Neural cell (in vitro differentiated cells): ENCODE measurements at regions not wholly inside any gene's neighbourhood (a gene's known extent, or its start where the extent isn't known, plus 50 kb on each side); places are given as distances from the start of the nearest gene placed in this dataset.

ENCODE experiments used
- H2AFZ ChIP-seq: fragments of 200-600, 300-800 bp; sonication (generic), shearing (Covaris generic); 2 replicates; pipeline ENCODE4 v1.6.0; 2014; ENCODE audit warnings: low read depth, mild to moderate bottlenecking, antibody characterized with exemption, low read length, moderate library complexity
- H3F3A ChIP-seq: fragments of 200-600 bp; shearing (Covaris generic); 2 replicates; pipeline ENCODE4 v1.6.1; 2016; ENCODE audit warnings: mild to moderate bottlenecking, moderate library complexity, mixed read lengths, antibody characterized with exemption, low read length; ENCODE audit not compliant: insufficient read depth, poor library complexity, severe bottlenecking
- H3K27ac ChIP-seq: fragments of 200-600, 300-800 bp; sonication (generic), shearing (Covaris generic); 2 replicates; pipeline ENCODE4 v1.5.1; 2014; ENCODE audit warnings: mild to moderate bottlenecking, low read length, moderate library complexity
- H3K27me3 ChIP-seq: fragments of 300-800, 200-600 bp; sonication (generic), shearing (Covaris generic); 2 replicates; pipeline ENCODE4 v1.6.0; 2014; ENCODE audit warnings: mild to moderate bottlenecking, low read depth, low read length, moderate library complexity; ENCODE audit not compliant: insufficient read depth
- H3K36me3 ChIP-seq: fragments of 300-800, 200-600 bp; sonication (generic), shearing (Covaris generic); 2 replicates; pipeline ENCODE4 v1.5.1; 2014; ENCODE audit warnings: mild to moderate bottlenecking, antibody characterized with exemption, low read length, moderate library complexity; ENCODE audit not compliant: insufficient read depth
- H3K4me2 ChIP-seq: fragments of 300-800, 200-600 bp; sonication (generic), shearing (Covaris generic); 2 replicates; pipeline ENCODE4 v1.6.0; 2014; ENCODE audit warnings: mild to moderate bottlenecking, low read length
- H3K4me3 ChIP-seq: fragments of 300-800, 200-600 bp; sonication (generic), shearing (Covaris generic); 2 replicates; pipeline ENCODE4 v1.5.1; 2014; ENCODE audit warnings: mild to moderate bottlenecking, low read length, moderate library complexity
- H3K79me2 ChIP-seq: fragments of 200-600 bp; shearing (Covaris generic); replicated peaks from 2 replicates; pipeline ENCODE4 v1.6.0; 2014; ENCODE audit warnings: mild to moderate bottlenecking, low read length, moderate library complexity; ENCODE audit not compliant: insufficient read depth
- H3K9ac ChIP-seq: fragments of 300-800, 200-600 bp; sonication (generic), shearing (Covaris generic); 2 replicates; pipeline ENCODE4 v1.6.1; 2016; ENCODE audit warnings: mild to moderate bottlenecking, low read length, mixed read lengths
- H3K9me2 ChIP-seq: fragments of 200-600 bp; shearing (Covaris generic); 2 replicates; pipeline ENCODE4 v1.6.1; 2016; ENCODE audit warnings: mild to moderate bottlenecking, low read length, mixed read lengths; ENCODE audit not compliant: insufficient read depth
- H3K9me3 ChIP-seq: fragments of 200-600, 300-800 bp; sonication (generic), shearing (Covaris generic); 2 replicates; pipeline ENCODE4 v1.6.1; 2016; ENCODE audit warnings: mild to moderate bottlenecking, mixed run types, low read length, moderate library complexity, mixed read lengths
- H4K20me1 ChIP-seq: fragments of 200-600 bp; shearing (Covaris generic); 2 replicates; pipeline ENCODE4 v1.6.1; 2016; ENCODE audit warnings: mild to moderate bottlenecking, mixed run types; ENCODE audit not compliant: insufficient read depth
- EP300 ChIP-seq: fragments of 450-650 bp; conservative IDR thresholded peaks from 2 replicates; pipeline ENCODE4 v1.6.1; 2014; ENCODE audit warnings: antibody characterized with exemption, mild to moderate bottlenecking, moderate library complexity; ENCODE audit not compliant: poor library complexity, severe bottlenecking
- EZH2 ChIP-seq: fragments of 200-600, 300-800 bp; shearing (Covaris generic), sonication (generic); IDR thresholded peaks from 2 replicates; pipeline ENCODE4 v1.6.1; 2014; ENCODE audit warnings: antibody characterized with exemption, low read length, borderline replicate concordance, mild to moderate bottlenecking; ENCODE audit not compliant: insufficient read depth, poor library complexity, severe bottlenecking
- MXI1 ChIP-seq: fragments of 450-650 bp; conservative IDR thresholded peaks from 2 replicates; pipeline ENCODE4 v1.6.1; 2014; ENCODE audit warnings: antibody characterized with exemption, mild to moderate bottlenecking; ENCODE audit not compliant: poor library complexity, severe bottlenecking
- POLR2AphosphoS5 ChIP-seq: IDR thresholded peaks from 2 replicates; pipeline ENCODE4 v1.6.1; 2012
- RAD21 ChIP-seq: fragments of 450-650 bp; conservative IDR thresholded peaks from 2 replicates; pipeline ENCODE4 v1.6.1; 2014; ENCODE audit warnings: antibody characterized with exemption, mild to moderate bottlenecking, moderate library complexity
- SMC3 ChIP-seq: fragments of 450-650 bp; conservative IDR thresholded peaks from 2 replicates; pipeline ENCODE4 v1.6.1; 2014; ENCODE audit warnings: antibody characterized with exemption, mild to moderate bottlenecking, moderate library complexity; ENCODE audit not compliant: poor library complexity
- TAF1 ChIP-seq: IDR thresholded peaks from 2 replicates; pipeline ENCODE4 v1.6.1; 2012; ENCODE audit warnings: low read depth
- TF ChIP-seq, protein P1 (sequence below): IDR thresholded peaks from 2 replicates; pipeline ENCODE4 v1.6.1; 2012; ENCODE audit warnings: borderline replicate concordance
- TF ChIP-seq, protein P2 (sequence below): fragments of 450-650 bp; IDR thresholded peaks from 2 replicates; pipeline ENCODE4 v1.5.1; 2014; ENCODE audit warnings: antibody characterized with exemption, mild to moderate bottlenecking, moderate library complexity; ENCODE audit not compliant: poor library complexity, severe bottlenecking

DNA sequence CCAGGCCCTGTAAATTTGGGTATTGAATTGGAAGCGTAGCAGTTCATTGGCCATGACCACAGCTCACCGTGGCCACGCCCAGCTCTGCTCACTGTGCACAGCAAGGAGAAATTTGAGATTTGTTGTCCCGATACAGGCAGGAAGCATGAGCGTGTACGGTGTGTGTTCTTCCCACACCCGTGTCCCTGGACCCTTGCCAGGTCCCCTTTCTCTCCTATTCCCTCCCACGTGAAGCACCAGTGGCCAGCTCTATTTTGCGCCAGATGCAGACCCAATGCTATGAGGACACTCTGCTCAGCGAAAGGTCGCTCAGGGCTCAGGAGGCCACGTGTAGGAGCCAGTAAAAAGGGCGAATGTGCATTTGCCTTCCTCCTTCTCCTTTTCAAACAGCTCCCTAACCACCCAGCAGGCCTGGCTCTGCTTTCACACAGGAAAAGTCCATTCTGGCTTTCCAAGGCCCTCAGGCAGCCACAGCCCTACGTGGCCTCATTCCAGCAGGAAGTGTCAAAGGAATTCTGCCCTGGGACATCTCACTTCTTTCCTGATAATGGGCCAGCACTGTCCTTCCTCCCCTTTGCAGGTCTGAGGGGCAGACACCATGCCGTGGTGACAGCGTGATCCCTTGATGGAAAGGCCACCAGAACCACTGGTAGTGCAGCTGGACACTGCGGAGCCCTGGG is 499.2 kb upstream of the CDH4 start:
- H3K79me2 ChIP-seq: no peaks in the 10 kb centered on the region
- H3K36me3 ChIP-seq: no peaks in the 10 kb centered on the region
- H3K27ac ChIP-seq: no peak overlapping the region
- H3K27me3 ChIP-seq: no peaks in the 10 kb centered on the region
- TF ChIP-seq TAF1 (no peak), RAD21 (no peak), EP300 (no peak), MXI1 (no peak), POLR2AphosphoS5 (no peak), EZH2 (no peak), SMC3 (no peak)
- TF ChIP-seq, protein P1, sequence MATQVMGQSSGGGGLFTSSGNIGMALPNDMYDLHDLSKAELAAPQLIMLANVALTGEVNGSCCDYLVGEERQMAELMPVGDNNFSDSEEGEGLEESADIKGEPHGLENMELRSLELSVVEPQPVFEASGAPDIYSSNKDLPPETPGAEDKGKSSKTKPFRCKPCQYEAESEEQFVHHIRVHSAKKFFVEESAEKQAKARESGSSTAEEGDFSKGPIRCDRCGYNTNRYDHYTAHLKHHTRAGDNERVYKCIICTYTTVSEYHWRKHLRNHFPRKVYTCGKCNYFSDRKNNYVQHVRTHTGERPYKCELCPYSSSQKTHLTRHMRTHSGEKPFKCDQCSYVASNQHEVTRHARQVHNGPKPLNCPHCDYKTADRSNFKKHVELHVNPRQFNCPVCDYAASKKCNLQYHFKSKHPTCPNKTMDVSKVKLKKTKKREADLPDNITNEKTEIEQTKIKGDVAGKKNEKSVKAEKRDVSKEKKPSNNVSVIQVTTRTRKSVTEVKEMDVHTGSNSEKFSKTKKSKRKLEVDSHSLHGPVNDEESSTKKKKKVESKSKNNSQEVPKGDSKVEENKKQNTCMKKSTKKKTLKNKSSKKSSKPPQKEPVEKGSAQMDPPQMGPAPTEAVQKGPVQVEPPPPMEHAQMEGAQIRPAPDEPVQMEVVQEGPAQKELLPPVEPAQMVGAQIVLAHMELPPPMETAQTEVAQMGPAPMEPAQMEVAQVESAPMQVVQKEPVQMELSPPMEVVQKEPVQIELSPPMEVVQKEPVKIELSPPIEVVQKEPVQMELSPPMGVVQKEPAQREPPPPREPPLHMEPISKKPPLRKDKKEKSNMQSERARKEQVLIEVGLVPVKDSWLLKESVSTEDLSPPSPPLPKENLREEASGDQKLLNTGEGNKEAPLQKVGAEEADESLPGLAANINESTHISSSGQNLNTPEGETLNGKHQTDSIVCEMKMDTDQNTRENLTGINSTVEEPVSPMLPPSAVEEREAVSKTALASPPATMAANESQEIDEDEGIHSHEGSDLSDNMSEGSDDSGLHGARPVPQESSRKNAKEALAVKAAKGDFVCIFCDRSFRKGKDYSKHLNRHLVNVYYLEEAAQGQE: no peak
- TF ChIP-seq, protein P2, sequence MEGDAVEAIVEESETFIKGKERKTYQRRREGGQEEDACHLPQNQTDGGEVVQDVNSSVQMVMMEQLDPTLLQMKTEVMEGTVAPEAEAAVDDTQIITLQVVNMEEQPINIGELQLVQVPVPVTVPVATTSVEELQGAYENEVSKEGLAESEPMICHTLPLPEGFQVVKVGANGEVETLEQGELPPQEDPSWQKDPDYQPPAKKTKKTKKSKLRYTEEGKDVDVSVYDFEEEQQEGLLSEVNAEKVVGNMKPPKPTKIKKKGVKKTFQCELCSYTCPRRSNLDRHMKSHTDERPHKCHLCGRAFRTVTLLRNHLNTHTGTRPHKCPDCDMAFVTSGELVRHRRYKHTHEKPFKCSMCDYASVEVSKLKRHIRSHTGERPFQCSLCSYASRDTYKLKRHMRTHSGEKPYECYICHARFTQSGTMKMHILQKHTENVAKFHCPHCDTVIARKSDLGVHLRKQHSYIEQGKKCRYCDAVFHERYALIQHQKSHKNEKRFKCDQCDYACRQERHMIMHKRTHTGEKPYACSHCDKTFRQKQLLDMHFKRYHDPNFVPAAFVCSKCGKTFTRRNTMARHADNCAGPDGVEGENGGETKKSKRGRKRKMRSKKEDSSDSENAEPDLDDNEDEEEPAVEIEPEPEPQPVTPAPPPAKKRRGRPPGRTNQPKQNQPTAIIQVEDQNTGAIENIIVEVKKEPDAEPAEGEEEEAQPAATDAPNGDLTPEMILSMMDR: no peak
- H3K9me3 ChIP-seq: peaks cover 6% of the 10 kb centered on the region
- no peak overlapping the region for H2AFZ ChIP-seq
- no peak overlapping the region for H3K4me2 ChIP-seq
- no peaks in the 10 kb centered on the region for H3K9me2 ChIP-seq
- no peak overlapping the region for H3K4me3 ChIP-seq
- no peaks in the 10 kb centered on the region for H3F3A ChIP-seq
- no peak overlapping the region for H3K9ac ChIP-seq
- H4K20me1 ChIP-seq: no peaks in the 10 kb centered on the region

DNA sequence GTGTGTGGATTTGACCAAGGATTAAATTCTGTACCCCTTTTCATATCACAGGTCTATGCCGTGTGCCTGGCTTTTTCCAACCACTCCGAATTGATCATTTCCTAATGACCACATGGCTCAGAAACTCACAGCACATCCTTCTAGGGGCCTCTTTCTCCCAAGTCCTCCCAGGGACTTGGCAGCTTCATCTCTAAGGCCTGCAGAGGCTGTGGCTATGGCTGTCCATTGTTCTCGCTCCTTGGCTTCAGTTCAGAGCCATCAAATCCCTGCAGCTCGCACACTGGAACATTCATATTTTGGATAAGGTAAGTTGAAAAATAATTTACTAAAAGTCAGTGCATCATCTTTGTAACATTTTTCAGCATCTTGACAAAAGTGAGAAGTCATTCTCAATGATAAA is 497.2 kb upstream of the CDH4 start:
- Histone ChIP-seq H3K27me3 (no peaks in the 10 kb centered on the region), H2AFZ (no peak overlapping the region), H3K9ac (no peak overlapping the region), H3K9me2 (no peaks in the 10 kb centered on the region), H3K27ac (no peak overlapping the region), H4K20me1 (no peaks in the 10 kb centered on the region), H3K79me2 (no peaks in the 10 kb centered on the region), H3K4me3 (no peak overlapping the region), H3K4me2 (no peak overlapping the region), H3F3A (no peaks in the 10 kb centered on the region), H3K9me3 (peaks cover 2% of the 10 kb centered on the region), H3K36me3 (no peaks in the 10 kb centered on the region)
- TF ChIP-seq EP300: no peak
- no peak for TF ChIP-seq SMC3
- TF ChIP-seq, protein P1: no peak
- TF ChIP-seq EZH2: no peak
- no peak for TF ChIP-seq MXI1
- no peak for TF ChIP-seq RAD21
- TF ChIP-seq, protein P2: no peak
- no peak for TF ChIP-seq POLR2AphosphoS5
